PC-3 (cell line): ENCODE measurements at regions not wholly inside any gene's neighbourhood (a gene's known extent, or its start where the extent isn't known, plus 50 kb on each side); places are given as distances from the start of the nearest gene placed in this dataset.

Experiments used
- EZH2 ChIP-seq: fragments of 300-600 bp; sonication (generic); IDR thresholded peaks from one replicate; pipeline ENCODE4 v1.6.1; 2017; ENCODE audit warnings: antibody characterized with exemption, mild to moderate bottlenecking, low read length; ENCODE audit not compliant: unreplicated experiment
- EZH2phosphoT487 ChIP-seq: fragments of 300-600 bp; sonication (generic); IDR thresholded peaks from 2 replicates; pipeline ENCODE4 v1.6.1; 2018; ENCODE audit warnings: mild to moderate bottlenecking, antibody characterized with exemption, low read length, borderline replicate concordance
- TF ChIP-seq, protein P1 (sequence below): fragments of 300-600 bp; sonication (generic); conservative IDR thresholded peaks from 2 replicates; pipeline ENCODE4 v1.5.1; 2017; ENCODE audit warnings: antibody characterized with exemption, low read depth, mild to moderate bottlenecking, low read length

DNA sequence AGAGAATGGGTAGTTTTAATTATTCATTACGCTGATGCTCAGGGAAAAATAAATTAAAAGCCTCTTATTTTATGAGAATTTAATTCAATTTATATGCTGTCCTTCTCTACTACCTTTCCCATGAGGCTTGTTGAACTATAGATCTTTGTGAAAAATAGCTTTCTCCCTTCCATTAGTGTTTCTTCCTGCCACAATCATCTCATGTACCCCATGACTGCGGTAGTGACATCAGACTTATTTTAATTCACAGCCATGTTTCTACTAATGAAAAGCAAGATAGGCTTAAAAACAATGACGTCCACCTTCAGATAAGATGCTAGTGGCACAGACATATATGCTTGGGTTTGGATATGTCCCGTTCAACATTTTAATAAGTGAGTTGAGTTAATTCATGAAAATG, 87.4 kb upstream of the TMEM47 start:
- TF ChIP-seq, protein P1, sequence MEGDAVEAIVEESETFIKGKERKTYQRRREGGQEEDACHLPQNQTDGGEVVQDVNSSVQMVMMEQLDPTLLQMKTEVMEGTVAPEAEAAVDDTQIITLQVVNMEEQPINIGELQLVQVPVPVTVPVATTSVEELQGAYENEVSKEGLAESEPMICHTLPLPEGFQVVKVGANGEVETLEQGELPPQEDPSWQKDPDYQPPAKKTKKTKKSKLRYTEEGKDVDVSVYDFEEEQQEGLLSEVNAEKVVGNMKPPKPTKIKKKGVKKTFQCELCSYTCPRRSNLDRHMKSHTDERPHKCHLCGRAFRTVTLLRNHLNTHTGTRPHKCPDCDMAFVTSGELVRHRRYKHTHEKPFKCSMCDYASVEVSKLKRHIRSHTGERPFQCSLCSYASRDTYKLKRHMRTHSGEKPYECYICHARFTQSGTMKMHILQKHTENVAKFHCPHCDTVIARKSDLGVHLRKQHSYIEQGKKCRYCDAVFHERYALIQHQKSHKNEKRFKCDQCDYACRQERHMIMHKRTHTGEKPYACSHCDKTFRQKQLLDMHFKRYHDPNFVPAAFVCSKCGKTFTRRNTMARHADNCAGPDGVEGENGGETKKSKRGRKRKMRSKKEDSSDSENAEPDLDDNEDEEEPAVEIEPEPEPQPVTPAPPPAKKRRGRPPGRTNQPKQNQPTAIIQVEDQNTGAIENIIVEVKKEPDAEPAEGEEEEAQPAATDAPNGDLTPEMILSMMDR, result no peak
- no peak for TF ChIP-seq EZH2
- no peak for TF ChIP-seq EZH2phosphoT487
